Endodermal cell (in vitro differentiated cells): ENCODE measurements at regions not wholly inside any gene's neighbourhood (a gene's known extent, or its start where the extent isn't known, plus 50 kb on each side); places are given as distances from the start of the nearest gene placed in this dataset.

Experiments
- DNase-seq: peaks from one replicate; pipeline ENCODE4 v3.0.0-alpha.2; 2017
- H3K27ac ChIP-seq: 2 replicates; pipeline ENCODE4 v1.5.1; 2013; ENCODE audit warnings: mild to moderate bottlenecking, low read depth, low read length, moderate library complexity
- H3K27me3 ChIP-seq: 2 replicates; pipeline ENCODE4 v1.6.1; 2013; ENCODE audit warnings: mild to moderate bottlenecking, low read length, moderate library complexity; ENCODE audit not compliant: insufficient read depth, control insufficient read depth, poor library complexity, severe bottlenecking
- H3K36me3 ChIP-seq: 2 replicates; pipeline ENCODE4 v1.7.0; 2013; ENCODE audit warnings: mild to moderate bottlenecking, low read length, moderate library complexity; ENCODE audit not compliant: control insufficient read depth, insufficient read depth
- H3K4me1 ChIP-seq: one replicate; pipeline ENCODE4 v1.7.0; 2013; ENCODE audit warnings: low read length; ENCODE audit not compliant: control insufficient read depth, insufficient read depth
- H3K4me3 ChIP-seq: 2 replicates; pipeline ENCODE4 v1.5.1; 2013; ENCODE audit warnings: mild to moderate bottlenecking, low read length, moderate library complexity
- H3K9ac ChIP-seq: 2 replicates; pipeline ENCODE4 v1.6.1; 2013; ENCODE audit warnings: mild to moderate bottlenecking, low read length, moderate library complexity; ENCODE audit not compliant: poor library complexity, severe bottlenecking; ENCODE audit errors: extremely low read depth
- H3K9me3 ChIP-seq: 2 replicates; pipeline ENCODE4 v1.6.1; 2013; ENCODE audit warnings: mild to moderate bottlenecking, low read length, moderate library complexity; ENCODE audit not compliant: control insufficient read depth
- H3K27ac Mint-ChIP-seq: 2 replicates; pipeline ENCODE4 v1.8.0; 2020; ENCODE audit warnings: mixed read lengths
- H3K27me3 Mint-ChIP-seq: 2 replicates; pipeline ENCODE4 v1.8.0; 2021; ENCODE audit warnings: mild to moderate bottlenecking, mixed read lengths; ENCODE audit not compliant: insufficient read depth
- H3K36me3 Mint-ChIP-seq: 2 replicates; pipeline ENCODE4 v1.8.0; 2020; ENCODE audit warnings: low read depth, mixed read lengths
- H3K4me1 Mint-ChIP-seq: 2 replicates; pipeline ENCODE4 v1.8.0; 2020; ENCODE audit warnings: mixed read lengths
- H3K4me3 Mint-ChIP-seq: 2 replicates; pipeline ENCODE4 v1.8.0; 2020; ENCODE audit warnings: mild to moderate bottlenecking, moderate library complexity, mixed read lengths
- H3K9me3 Mint-ChIP-seq: 2 replicates; pipeline ENCODE4 v1.8.0; 2020; ENCODE audit warnings: mild to moderate bottlenecking, mixed read lengths
- WGBS, 2 experiments: methylation state at CpG; one replicate each; pipeline versions ENCODE4 v1.1.5 to v1.1.7; 2013; ENCODE audit warnings: missing lambda C conversion rate in 2 of 2, mixed read lengths in 1 of 2; ENCODE audit not compliant: insufficient coverage in 1 of 2, insufficient read length in 1 of 2; 5-methylcytosine and 5-hydroxymethylcytosine counted together
- TF ChIP-seq, protein P1 (sequence below): fragments of 200-600 bp; sonication (generic); conservative IDR thresholded peaks from 2 replicates; pipeline ENCODE4 v1.5.0; 2021; ENCODE audit warnings: antibody characterized with exemption, mild to moderate bottlenecking

DNA sequence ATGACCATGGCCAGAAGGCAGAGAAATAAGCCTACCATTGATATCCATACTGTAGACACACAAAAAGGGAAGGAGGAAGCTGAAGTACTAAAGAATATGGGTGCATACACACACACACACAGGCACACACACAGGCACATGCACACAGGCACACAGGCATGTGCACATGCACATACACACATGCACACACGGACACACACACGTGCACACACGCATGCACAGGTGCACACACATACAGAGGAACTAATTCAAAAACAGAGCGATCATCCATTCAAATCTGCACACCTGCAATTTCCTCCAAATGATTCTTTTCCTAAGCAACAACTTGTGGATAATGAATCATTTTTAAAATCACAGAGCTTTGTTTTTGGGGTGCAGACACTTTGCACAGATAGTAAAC is 166.7 kb upstream of the ADARB2 start:
- TF ChIP-seq, protein P1, sequence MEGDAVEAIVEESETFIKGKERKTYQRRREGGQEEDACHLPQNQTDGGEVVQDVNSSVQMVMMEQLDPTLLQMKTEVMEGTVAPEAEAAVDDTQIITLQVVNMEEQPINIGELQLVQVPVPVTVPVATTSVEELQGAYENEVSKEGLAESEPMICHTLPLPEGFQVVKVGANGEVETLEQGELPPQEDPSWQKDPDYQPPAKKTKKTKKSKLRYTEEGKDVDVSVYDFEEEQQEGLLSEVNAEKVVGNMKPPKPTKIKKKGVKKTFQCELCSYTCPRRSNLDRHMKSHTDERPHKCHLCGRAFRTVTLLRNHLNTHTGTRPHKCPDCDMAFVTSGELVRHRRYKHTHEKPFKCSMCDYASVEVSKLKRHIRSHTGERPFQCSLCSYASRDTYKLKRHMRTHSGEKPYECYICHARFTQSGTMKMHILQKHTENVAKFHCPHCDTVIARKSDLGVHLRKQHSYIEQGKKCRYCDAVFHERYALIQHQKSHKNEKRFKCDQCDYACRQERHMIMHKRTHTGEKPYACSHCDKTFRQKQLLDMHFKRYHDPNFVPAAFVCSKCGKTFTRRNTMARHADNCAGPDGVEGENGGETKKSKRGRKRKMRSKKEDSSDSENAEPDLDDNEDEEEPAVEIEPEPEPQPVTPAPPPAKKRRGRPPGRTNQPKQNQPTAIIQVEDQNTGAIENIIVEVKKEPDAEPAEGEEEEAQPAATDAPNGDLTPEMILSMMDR: no peak
- no peak overlapping the region for H3K9ac ChIP-seq
- Mint-ChIP-seq H3K27ac (no peak overlapping the region), H3K4me3 (no peak overlapping the region), H3K4me1 (no peaks in the 10 kb centered on the region), H3K27me3 (no peaks in the 10 kb centered on the region), H3K9me3 (peaks cover 11% of the 10 kb centered on the region), H3K36me3 (no peaks in the 10 kb centered on the region)
- H3K9me3 ChIP-seq: no peaks in the 10 kb centered on the region
- WGBS, 2 experiments: 88% methylated on average over 4 of the region's 4 CpGs
- no peak overlapping the region for H3K4me3 ChIP-seq
- H3K27me3 ChIP-seq: no peaks in the 10 kb centered on the region
- H3K27ac ChIP-seq: no peak overlapping the region
- DNase-seq: no peak
- no peaks in the 10 kb centered on the region for H3K36me3 ChIP-seq
- H3K4me1 ChIP-seq: no peaks in the 10 kb centered on the region

DNA sequence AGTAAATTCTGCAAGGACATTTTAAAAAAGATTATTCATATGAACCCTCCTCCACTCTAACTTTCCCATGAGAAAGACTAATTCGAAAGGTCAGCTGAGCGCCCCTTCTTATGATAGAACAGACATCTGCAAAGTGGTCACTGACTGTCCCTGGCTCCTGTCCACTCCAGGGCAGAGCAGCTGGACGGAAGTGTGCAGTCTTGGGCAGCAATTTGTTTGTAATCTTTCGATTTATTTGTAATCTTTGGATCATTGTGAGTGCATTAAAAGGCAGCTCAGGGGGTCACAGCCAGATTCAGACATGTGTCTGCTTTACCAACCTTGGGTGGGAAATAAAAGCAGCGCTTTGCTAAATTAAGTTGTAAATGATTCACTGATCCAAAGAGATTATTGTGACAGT is 158.8 kb upstream of the ADARB2 start:
- peaks cover 4% of the 10 kb centered on the region for H3K9me3 Mint-ChIP-seq
- Histone ChIP-seq H3K27ac (no peak overlapping the region), H3K4me3 (no peak overlapping the region), H3K27me3 (no peaks in the 10 kb centered on the region), H3K9me3 (no peaks in the 10 kb centered on the region), H3K36me3 (no peaks in the 10 kb centered on the region), H3K4me1 (no peaks in the 10 kb centered on the region), H3K9ac (no peak overlapping the region)
- no peak overlapping the region for H3K27ac Mint-ChIP-seq
- H3K36me3 Mint-ChIP-seq: no peaks in the 10 kb centered on the region
- H3K4me1 Mint-ChIP-seq: no peaks in the 10 kb centered on the region
- H3K4me3 Mint-ChIP-seq: no peak overlapping the region
- WGBS, 2 experiments: 89 to 100% methylated on average over 4 to 5 of the region's 5 CpGs
- DNase-seq: no peak
- TF ChIP-seq, protein P1: no peak
- H3K27me3 Mint-ChIP-seq: no peaks in the 10 kb centered on the region

DNA sequence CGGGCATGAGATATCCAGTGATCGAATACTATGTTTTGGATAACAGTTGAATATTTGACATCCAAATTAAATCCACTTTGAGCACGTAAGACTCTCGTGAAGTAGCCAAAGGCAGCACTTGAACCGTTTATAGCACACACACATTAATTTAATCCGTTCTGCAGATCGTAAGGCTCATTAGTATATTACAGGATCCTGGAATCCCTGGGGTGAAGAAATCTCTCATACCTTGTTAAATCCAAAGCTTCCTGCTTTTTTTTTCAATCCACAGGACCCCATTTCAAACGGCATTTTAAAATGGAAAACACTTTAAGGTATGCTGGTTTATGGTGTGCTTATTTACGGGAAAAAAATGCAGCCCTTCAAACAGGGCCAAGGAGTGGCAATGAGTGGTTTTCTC is 158.4 kb upstream of the ADARB2 start:
- H3K4me1 Mint-ChIP-seq: no peaks in the 10 kb centered on the region
- H3K9me3 Mint-ChIP-seq: peaks cover 4% of the 10 kb centered on the region
- WGBS, 2 experiments: 90 to 93% methylated on average over 7 to 9 of the region's 9 CpGs
- Histone ChIP-seq H3K27me3 (no peaks in the 10 kb centered on the region), H3K9ac (no peak overlapping the region), H3K36me3 (no peaks in the 10 kb centered on the region), H3K27ac (no peak overlapping the region), H3K9me3 (no peaks in the 10 kb centered on the region), H3K4me3 (no peak overlapping the region), H3K4me1 (no peaks in the 10 kb centered on the region)
- H3K27ac Mint-ChIP-seq: no peak overlapping the region
- H3K4me3 Mint-ChIP-seq: no peak overlapping the region
- H3K36me3 Mint-ChIP-seq: no peaks in the 10 kb centered on the region
- H3K27me3 Mint-ChIP-seq: no peaks in the 10 kb centered on the region
- DNase-seq: no peak
- TF ChIP-seq, protein P1: no peak
